HG02943 (cell line): ENCODE measurements at regions not wholly inside any gene's neighbourhood (a gene's known extent, or its start where the extent isn't known, plus 50 kb on each side); places are given as distances from the start of the nearest gene placed in this dataset.
"Not testable (repeated sequence)": the region's sequence is repeated elsewhere in the genome, so short reads cannot be mapped to it uniquely, and the experiment has no call there.

Experiments used
- ATAC-seq: cut with Tn5 transposase; IDR thresholded peaks from one replicate; pipeline ENCODE4 v1.9.1; 2021; ENCODE audit warnings: mild to moderate bottlenecking, low read depth, moderate library complexity; ENCODE audit not compliant: unreplicated experiment

DNA sequence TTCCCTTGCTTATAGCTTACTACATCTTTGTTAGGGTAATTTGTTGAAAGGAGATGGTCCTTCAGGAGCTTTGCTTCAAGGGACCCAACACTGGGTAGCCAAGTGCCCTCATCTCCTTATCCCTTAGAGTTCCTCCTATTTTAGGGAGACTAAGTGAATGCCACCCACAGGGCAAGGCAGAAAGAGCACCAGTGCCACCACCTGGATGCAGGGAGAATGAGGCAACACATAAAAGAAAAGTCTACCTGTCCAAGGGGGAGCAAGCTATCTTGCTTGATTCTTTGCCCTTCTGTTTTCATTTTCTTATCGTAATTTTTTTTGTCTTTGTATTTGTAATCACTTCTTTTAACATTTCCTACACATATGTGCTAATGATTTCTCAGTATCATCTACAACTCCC is 205.5 kb downstream of the NPR3 start:
- ATAC-seq: no peak

DNA sequence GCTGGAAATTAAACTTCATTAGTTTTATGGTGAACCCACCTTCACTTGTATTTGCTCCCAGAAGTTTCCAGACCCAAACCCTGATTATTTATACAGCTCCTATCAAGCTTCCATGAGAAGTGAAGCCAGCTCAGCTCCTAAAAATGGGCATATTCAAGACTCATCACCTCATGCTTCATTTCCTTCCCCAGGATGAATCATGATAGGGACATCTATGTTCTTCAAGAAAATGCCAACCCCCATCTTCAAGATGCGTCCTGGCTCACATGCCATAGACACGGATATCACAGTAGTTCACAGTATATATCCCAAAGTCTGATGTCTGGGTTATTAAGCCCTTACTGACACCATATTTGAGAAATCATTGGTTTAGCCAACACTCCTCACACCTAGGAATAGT is 217.6 kb downstream of the NPR3 start:
- no peak for ATAC-seq

DNA sequence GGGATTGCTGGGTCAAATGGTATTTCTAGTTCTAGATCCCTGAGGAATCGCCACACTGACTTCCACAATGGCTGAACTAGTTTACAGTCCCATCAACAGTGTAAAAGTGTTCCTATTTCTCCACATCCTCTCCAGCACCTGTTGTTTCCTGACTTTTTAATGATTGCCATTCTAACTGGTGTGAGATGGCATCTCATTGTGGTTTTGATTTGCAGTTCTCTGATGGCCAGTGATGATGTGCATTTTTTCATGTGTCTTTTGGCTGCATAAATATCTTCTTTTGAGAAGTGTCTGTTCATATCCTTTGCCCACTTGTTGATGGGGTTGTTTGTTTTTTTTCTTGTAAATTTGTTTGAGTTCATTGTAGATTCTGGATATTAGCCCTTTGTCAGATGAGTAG is 220.3 kb downstream of the NPR3 start:
- ATAC-seq: not testable (repeated sequence)

DNA sequence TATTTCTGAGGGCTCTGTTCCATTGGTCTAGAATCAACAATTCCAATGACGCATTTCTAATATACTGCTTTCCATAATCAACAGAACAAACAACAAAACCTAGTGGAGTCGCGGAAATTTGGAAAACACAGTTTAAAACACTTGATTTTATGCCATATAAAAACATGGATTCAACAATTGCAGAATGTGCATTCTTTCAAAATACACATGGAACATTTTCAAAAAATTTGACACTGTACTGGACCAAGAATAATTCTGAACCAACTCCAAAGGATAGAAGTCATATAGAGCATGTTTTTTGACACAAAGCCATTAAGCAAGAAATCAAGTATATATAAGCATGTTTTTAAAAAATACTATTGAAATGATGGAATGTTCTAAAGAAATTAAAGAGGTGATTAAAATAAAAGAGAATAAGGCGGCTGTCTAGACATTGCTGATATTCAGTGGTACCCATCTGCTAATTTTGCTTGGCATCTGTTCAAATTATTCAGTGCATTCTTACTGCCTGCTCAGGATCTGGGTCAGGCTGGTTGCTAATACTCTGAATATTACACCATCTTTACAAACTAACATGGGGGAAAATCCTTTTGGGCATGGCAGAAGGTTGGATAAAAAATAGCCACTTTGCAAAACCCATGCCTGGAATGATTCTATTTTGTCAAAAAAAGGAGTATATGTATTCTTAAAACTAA is 221.3 kb downstream of the NPR3 start:
- ATAC-seq: no peak

DNA sequence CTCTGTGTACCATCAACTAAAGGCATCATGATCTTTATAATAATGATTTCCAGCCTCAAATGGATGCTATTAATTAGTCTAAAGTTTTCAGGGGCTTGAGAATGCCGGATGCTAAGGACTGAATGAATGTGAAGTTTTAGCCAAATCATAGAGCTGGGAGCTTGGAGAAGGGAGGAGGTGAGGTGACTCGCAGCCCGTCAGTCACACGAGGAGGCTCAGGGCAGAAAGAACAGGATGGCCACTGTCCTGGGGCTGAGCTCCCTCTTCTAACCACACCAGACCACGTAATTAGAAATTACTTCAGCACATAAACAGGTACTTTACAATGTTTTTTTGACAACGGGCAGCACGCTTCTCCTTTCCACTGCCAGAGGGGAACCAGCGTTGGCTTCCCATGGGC is 222.6 kb downstream of the NPR3 start:
- no peak for ATAC-seq

DNA sequence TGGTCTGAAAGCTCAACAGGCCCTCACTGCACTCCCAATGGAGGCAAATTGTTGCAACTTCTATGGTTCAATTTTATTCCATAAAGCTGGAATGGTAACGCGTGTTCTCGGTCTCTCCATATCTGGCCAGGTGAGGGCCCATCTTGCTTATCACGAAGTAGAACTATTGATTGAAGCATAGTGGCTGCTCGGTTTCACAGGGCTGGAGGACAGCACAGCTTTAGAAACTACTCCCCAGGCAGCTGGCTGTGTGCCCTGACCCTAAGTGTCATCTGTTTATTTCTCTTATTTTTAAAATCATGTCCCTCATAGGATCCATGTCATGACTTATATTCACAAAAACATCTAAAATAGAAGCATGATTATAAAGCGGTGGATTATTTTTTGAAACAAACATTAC is 223.4 kb downstream of the NPR3 start:
- no peak for ATAC-seq

DNA sequence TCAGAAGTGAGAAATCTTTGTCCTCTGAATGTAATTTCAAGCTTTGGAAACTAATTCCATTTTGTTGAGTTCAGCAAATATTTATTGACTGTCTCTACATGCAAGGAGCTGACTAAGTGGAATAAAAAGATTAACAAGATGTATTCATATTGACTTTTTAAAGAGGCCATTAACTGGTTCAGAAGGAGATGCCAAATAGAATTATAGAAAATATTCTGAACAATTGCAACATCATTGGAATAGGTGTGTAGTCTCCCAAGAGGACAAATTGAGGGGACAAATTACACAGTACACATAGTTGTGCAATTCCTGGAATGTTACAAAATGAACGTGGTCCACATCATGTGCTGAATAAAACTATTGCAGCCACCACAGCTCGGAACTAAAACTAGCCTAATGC is 224.2 kb downstream of the NPR3 start:
- no peak for ATAC-seq

DNA sequence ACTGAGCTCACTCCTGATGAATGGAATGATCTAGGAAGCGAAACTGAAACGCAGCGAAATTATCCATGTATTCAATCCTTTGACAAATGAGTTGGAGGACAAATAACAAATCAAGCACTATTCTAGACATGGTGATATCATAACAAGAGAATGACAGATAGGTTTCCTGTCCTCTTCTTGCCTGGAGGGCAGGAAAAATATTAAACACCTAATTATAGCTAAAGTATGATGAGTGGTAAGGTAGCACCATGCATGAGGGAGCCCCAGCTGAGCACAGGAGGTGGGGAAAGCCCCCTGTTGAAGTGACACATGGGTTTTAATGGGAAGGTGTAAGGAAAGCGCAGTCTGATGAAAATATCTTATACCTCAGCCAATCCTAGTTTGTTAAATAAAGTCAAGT is 225.2 kb downstream of the NPR3 start:
- ATAC-seq: no peak

DNA sequence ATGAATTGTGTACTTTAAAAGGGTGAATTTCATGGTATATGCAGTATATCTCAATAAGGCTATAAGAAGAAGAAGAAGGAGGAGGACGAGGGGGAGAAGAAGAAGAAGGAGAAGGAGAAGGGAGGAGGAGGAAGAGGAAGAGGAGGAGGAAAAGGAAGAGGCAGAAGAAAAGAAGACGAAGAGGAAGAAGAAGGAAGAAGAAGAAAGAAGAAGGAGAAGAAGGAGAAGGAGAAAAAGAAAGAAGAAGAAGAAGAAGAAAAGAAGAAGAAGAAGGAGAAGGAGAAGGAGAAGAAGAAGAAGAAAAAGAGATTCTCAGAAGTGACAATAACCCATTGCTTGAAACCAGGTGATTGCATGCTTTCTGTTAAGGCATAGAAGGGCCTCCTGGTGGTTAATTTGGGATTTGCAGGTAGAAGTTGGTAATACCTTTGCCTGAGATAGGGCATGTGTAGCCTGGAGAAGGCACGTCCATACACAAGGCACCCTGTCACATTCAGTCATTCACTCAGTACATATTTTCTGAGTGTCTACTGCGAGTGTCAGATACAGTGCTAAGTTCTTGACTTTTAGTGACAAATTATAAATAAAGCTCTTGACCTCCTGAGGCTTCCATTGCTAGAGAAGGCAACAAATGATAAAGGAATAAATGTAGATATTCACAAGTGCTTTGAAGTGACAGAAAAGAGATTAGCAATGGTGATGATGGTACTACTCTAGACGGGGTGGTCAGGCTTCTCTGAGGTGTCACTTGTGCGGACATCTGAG is 231.3 kb downstream of the NPR3 start:
- no peak for ATAC-seq

DNA sequence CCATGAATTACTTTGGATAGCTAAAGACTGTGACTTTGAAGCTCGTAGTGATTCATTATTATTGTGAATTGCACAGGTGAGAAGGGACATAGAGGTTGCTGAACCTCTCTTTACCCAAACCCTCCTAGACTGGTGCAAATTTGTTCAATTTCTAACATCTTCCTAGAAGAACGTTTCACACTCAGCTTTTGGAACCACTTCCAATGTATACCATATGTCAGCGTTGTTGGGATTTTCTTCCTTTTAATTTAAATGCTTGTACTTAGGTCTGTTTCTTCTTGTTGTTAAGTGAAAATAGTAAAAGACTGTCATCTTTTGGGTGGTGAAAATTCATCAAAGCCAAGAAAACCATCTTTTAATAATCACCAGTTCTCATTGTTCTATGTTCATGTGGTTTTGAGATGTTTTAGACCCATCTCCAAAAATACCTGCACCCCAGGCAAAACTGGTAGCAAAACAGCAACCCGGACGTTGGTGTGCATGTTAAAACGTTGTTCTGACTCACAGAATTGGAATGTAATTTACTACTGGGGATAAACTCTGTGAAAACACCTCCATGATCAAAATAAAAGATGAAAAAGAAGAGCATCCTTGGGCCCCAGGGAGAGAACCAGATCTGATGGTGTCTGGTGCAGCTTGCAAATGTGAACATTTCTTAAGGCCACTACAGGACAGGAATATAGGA is 238.3 kb downstream of the NPR3 start:
- no peak for ATAC-seq

DNA sequence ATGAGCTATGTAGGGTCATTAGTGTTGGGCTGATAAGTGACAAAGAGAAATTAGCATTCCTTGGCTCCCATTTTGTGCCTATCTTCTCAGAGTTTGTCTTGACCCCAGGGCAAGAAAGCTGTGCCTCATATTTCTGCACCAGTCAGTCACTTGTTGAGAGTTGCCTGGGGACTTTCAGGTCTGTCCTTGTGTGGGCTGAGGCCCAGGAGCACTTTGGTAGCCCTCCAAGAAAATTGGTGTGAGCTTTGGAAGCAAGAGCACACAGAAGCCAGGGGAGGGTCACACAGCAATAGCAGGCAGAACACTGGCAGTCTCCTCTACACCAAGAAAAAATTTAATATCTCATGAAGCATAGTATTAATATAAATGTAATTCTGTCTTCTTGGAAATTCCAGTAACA is 239.9 kb downstream of the NPR3 start:
- no peak for ATAC-seq

DNA sequence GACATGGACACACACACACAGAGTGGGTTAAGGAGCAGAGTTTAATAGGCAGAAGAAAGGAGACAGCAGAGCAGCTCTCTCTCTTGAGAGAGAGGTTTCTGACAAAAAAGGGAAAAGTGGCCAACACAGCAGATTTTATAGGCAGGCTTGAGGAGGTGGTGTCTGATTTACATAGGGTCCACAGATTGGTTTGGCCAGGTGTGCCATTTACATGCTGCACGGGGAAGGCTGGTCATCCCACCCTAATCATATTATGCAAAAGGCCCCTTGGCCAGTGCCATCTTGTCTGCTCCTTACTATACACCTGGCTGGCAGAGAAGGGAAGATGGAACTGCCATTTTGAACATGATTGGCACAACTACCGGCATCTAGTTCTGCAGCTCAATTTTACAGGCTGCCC is 240.8 kb downstream of the NPR3 start:
- no peak for ATAC-seq

DNA sequence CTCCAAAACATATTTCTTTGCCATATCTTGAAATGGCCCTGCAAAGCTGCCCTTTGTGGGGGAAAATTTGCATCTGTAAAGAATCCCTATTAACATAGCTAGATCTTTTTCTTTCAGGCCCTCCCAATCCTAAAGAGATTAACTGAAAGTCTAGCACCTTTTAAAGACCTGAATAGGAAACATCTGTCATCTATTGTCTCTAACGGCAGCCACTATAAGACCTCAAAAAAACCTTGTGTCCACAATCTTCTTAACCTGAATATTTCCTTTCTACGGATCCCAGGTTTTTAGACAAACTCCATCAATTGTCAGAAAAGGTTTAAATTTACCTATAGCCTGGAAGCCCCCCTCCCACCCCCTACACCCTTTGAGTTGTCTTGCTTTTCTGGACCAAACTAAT is 241.3 kb downstream of the NPR3 start:
- not testable (repeated sequence) for ATAC-seq

DNA sequence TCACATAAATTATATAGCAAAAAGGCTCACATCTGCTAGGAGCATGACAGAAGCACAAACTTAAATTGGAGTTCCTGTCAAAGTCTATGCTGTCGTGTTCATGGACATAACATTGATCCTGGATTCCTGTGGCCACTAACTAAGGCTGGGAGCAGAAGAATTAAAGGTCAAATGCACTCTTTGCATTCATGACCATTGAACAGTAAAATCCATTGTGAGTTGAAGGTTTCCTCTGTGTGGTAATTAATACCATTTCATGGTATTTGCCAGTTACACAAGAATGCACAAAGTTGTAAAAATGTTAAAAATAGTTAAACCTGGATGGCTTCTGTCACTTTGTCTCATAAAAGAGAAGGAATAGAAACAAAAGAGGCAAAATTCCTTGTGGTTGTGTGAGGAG is 242.6 kb downstream of the NPR3 start:
- ATAC-seq: no peak

DNA sequence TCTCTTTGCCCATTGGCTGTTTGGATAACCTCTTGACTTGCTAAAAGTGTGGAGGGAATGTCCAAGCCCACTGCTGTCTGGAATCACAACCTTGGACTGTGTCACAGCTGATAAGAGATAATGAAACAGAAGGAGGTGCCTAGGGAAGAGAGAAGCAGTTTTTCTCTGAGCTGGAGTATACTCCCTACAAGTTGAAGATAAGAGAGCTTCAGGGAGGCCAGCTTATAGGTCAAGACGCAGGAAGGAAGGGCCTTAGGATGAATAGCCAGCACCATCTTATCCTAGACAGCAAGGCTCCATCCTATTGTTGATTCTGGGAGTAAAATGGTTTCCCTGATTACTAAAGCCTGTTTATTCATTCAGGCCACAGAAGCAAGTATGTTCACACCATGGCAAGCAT is 244.7 kb downstream of the NPR3 start:
- no peak for ATAC-seq

DNA sequence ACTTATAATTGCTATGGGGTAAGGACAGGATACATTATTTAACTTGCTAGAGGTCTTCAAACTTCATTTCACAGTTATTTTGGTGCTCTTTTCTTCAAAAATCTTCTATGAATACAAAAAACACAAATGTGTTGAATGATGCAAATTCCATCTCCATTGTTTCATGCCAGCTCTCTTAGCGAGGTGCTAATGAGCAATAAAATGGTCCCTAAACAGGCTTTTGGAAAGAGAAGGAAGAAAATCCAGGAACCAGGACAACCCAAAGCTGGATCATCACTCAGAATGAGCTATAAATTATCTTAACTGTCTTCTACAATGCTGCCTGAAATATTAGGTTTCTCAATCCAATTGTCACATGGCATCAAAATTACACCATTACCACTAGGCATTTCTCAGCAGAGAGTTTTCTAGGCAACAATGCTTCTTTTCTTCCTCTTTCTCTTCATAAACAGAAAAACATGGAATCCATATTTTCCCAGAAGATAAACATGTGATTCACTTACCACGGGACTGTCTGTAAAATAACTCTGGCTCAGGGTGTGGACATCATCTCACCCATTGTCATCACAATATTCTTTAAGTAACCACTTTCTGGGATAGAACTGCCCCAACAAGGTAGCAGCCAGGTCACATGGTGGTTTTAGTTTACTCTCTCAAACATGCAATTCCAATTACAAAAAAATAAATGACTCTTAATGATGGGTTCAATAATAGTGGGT is 249.4 kb downstream of the NPR3 start:
- ATAC-seq: no peak

DNA sequence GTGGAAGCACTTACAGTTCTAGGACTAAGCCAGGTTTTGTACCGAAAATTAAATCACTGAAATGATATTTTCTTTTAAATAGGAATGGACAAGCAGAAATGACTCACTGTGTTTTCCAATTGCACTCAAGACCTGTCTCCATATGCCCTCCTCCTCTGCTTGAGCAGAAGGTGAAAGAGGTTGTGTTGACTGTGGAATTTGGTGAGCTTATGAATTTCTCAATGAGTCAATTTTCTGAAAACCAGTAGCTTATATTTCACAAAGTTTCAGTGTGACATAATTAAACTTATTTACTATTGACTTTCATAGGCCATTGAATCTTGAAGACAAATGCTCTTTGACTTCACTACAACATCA is 249.9 kb downstream of the NPR3 start:
- no peak for ATAC-seq

DNA sequence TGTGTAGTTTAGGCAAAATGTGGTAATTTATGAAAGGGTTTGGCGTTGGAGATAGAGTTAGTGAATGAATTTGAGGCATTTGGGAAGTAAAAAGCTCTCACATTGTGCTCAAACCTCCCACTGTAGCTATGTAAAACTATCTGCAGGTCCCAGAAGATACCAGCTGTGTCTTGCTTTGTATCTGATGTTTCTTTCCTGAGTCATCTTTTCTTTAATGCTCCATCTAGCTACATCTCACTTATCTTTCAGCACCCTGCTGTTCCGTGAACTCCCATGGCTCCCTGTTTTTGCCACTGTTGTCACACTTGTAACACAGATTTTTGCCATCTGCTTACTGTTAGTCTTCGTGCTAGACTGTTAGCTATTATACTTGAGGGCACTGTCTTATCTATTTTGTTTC is 253.1 kb downstream of the NPR3 start:
- ATAC-seq: no peak

DNA sequence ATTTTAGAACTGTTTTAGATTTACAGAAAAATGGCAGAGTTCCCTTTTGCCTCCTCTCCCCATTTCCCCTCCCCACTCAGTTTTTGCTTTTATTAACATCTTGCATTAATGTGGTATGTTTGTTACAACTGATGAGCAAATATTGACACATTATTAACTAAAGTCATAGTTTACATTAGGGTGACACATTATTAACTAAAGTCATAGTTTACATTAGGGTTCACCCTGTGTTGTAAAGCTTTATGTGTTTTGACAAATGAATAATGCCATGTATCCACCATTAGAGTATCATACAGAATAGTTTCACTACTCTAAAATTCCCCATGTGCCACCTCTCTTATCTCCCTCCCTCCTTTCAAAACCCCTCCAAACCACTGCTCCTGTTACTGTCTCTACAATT is 262.5 kb downstream of the NPR3 start:
- ATAC-seq: no peak

DNA sequence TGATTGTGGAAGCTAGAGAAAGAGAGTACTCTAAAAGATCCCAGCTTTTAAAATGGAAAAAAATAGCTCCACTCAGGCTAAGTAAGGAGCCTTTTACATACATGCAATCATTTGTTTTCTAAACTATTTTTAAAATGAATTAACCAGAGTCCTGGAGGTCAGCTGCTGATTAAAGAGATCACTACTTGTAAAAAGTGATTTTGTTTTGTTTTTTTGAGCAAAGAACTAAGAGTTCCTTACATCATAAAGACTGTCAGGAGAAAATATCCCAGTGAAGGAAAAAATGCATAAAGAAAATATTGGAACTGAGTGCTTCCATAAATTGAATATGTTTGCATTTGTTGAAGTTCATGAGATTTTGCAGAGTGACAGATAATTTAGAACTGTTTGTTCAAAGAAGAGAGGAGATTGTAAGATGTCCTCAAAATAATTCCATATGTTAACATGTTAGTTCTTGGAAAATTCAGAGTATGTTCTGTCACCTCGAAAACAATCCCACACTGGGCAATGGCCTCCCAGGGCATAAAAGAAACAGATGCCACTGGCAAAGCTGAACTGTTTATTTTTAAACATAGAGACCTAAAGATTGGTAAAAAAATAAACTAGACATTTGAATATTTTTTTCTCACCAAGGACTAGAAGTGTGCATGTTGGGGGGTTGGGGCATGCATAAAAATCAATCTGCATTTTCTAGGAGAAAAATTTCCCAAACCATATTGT is 264.7 kb downstream of the NPR3 start:
- ATAC-seq: no peak

DNA sequence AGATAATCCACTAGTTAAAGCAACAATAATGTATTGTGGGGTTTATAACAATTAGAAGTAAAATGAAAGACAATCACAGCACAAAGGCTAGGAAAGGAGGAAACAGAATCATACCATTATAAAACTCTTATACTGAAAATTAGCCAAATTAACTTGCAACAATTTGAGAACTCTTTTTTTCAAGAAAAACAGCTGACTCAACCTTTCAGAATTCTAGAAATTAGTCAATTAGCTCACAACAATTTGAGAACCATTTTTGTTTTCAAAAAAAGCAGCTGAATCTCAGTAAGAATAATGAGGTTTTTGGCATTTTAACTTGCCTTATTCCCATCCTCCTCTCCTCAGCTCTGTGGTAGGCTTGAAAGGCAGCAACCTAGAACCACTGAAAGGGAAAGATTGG is 269.9 kb downstream of the NPR3 start:
- no peak for ATAC-seq
